ENCODE measurements at regions not wholly inside any gene's neighbourhood (a gene's known extent, or its start where the extent isn't known, plus 50 kb on each side); places are given as distances from the start of the nearest gene placed in this dataset.

DNA sequence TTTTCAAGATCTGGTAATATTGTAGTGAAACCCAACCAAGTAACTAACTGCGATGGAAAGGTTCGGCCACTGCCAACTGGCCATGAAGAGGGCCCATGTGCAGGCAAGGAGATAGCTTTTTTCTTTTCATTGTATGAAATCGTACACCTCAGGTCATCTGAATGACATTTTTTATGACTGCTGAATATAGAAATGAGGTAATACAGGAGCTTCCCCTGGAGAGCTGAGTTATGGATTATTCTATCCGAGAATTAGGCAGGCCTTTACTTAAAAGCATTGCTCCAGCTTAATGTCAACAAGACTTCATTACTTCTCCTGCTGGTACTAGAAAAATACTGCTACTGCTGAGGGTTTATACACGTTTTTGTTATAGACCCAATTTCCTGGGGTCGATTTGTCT is 1215.6 kb downstream of the EFNB2 start:
- H3K27ac ChIP-seq (ENCODE audit: low read depth, low read length), result no peak overlapping the region
- ChIA-PET CTCF (ENCODE audit: partially characterized antibody) (interaction anchor here (0.6 kb wide), 1 partner anchor 856 kb away, joined by 3 read pairs; no protein-coding TSS in a partner anchor), POLR2A (ENCODE audit: partially characterized antibody) (no interaction called here)
- no peaks in the 10 kb centered on the region for H3K27me3 ChIP-seq (replicated peaks in 1 of 4; ENCODE audit: control insufficient read depth in 3 of 4, extremely low read depth in 1 of 4, insufficient read depth in 3 of 4, low read length in 3 of 4)
- no peak overlapping the region for H3K4ac ChIP-seq (replicated peaks; ENCODE audit: insufficient read length, low read depth, low read length)
- no peak overlapping the region for H2AK5ac ChIP-seq (ENCODE audit: low read depth, low read length)
- no peaks in the 10 kb centered on the region for H3K79me2 ChIP-seq (ENCODE audit: control insufficient read depth in 1 of 2, insufficient read depth in 2 of 2, low read length in 2 of 2)
- H3K4me2 ChIP-seq (ENCODE audit: insufficient read depth in 1 of 2, low read depth in 2 of 2, low read length in 2 of 2), result no peak overlapping the region
- no peak overlapping the region for H3K14ac ChIP-seq (ENCODE audit: insufficient read length)
- no peak overlapping the region for H2BK20ac ChIP-seq (ENCODE audit: low read length)
- H4K8ac ChIP-seq (ENCODE audit: extremely low read depth, insufficient read depth, low read length), result no peak overlapping the region
- no peaks in the 10 kb centered on the region for H3K4me1 ChIP-seq (replicated peaks in 1 of 4; ENCODE audit: control insufficient read depth in 3 of 4, insufficient read depth in 4 of 4, low read length in 3 of 4)
- H2BK5ac ChIP-seq (ENCODE audit: low read depth, low read length), result no peak overlapping the region
- no peak overlapping the region for H3K18ac ChIP-seq (ENCODE audit: extremely low read depth, low read length)
- H3K9ac ChIP-seq (replicated peaks in 1 of 4; ENCODE audit: extremely low read depth in 1 of 4, low read depth in 3 of 4, low read length in 3 of 4), result no peak overlapping the region
- no peaks in the 10 kb centered on the region for H3K36me3 ChIP-seq (ENCODE audit: control insufficient read depth in 2 of 4, insufficient read depth in 4 of 4, low read length in 3 of 4)
- no peaks in the 10 kb centered on the region for H3K23me2 ChIP-seq (ENCODE audit: low read depth, low read length)
- H2BK12ac ChIP-seq (ENCODE audit: low read depth, low read length), result no peak overlapping the region
- no peak overlapping the region for H2AFZ ChIP-seq (ENCODE audit: low read length)
- TF ChIP-seq CREB1 (IDR thresholded peaks at IDR 0.05), result no peak
- TF ChIP-seq BACH1 (IDR thresholded peaks at IDR 0.05; ENCODE audit: low read length), result no peak
- TF ChIP-seq EZH2 (IDR thresholded peaks at IDR 0.05; ENCODE audit: low read depth, low read length, severe bottlenecking), result no peak
- TF ChIP-seq SP2 (IDR thresholded peaks at IDR 0.05; ENCODE audit: low read length), result no peak
- no peak for TF ChIP-seq TEAD4 (IDR thresholded peaks at IDR 0.05; ENCODE audit: low read depth, low read length)
- no peak for TF ChIP-seq RNF2 (IDR thresholded peaks at IDR 0.05; ENCODE audit: borderline replicate concordance, low read depth, low read length, missing control alignments, poor library complexity, severe bottlenecking)
- no peak for TF ChIP-seq RBBP5 (IDR thresholded peaks at IDR 0.05; ENCODE audit: borderline replicate concordance, low read depth, low read length)
- TF ChIP-seq POLR2AphosphoS5 (IDR thresholded peaks at IDR 0.05; ENCODE audit: low read depth, low read length), result no peak
- no peak for TF ChIP-seq POU5F1 (IDR thresholded peaks at IDR 0.05; ENCODE audit: low read depth, low read length)
- no peak for TF ChIP-seq TAF7 (optimal IDR thresholded peaks at IDR 0.05; ENCODE audit: borderline replicate concordance, low read depth, low read length)
- no peak for TF ChIP-seq BCL11A (IDR thresholded peaks at IDR 0.05; ENCODE audit: low read depth in 2 of 2, low read length in 2 of 2)
- no peak for TF ChIP-seq SAP30 (IDR thresholded peaks at IDR 0.05; ENCODE audit: insufficient read depth, insufficient replicate concordance, low read length)
- no peak for TF ChIP-seq HDAC6 (IDR thresholded peaks at IDR 0.05; ENCODE audit: low read depth, low read length)
- TF ChIP-seq CBX8 (IDR thresholded peaks at IDR 0.05; ENCODE audit: borderline replicate concordance, low read depth, low read length), result no peak
- no peaks in the 10 kb centered on the region for H4K20me1 ChIP-seq (replicated peaks in 1 of 2; ENCODE audit: control insufficient read depth in 1 of 2, insufficient read depth in 2 of 2, low read length in 2 of 2)
- H4K91ac ChIP-seq (replicated peaks; ENCODE audit: insufficient read length, low read length), result no peak overlapping the region
- no peak overlapping the region for H2BK15ac ChIP-seq (ENCODE audit: low read length)
- no peak for DNase-seq (ENCODE audit: low read depth in 1 of 2, low spot score in 2 of 2)
- no peak overlapping the region for H3K23ac ChIP-seq (ENCODE audit: insufficient read length)
- H3K79me1 ChIP-seq (ENCODE audit: low read depth, low read length), result no peaks in the 10 kb centered on the region
- WGBS, 2 experiments (ENCODE audit: extremely low coverage in 1 of 2, insufficient coverage in 1 of 2, insufficient read length in 1 of 2, insufficient replicate concordance in 2 of 2, low coverage in 1 of 2, low lambda C conversion rate in 2 of 2, missing lambda C conversion rate in 1 of 2), result 87% methylated on average over 6 of the region's 6 CpGs; no CpG with 5 or more reads in 1 of the 2 experiments
- no peaks in the 10 kb centered on the region for H3K9me3 ChIP-seq (ENCODE audit: insufficient read depth in 2 of 2, low read depth in 1 of 2, low read length in 1 of 2)
- H2BK120ac ChIP-seq (replicated peaks; ENCODE audit: low read depth, low read length), result no peak overlapping the region
- no peak for FAIRE-seq
- H3K56ac ChIP-seq (replicated peaks; ENCODE audit: insufficient read length, low read depth, low read length), result no peak overlapping the region
- no peak overlapping the region for H3K4me3 ChIP-seq (ENCODE audit: extremely low read depth in 1 of 4, insufficient read depth in 2 of 4, low read depth in 3 of 4, low read length in 4 of 4)
- no peak overlapping the region for H4K5ac ChIP-seq (ENCODE audit: insufficient read length, low read depth, low read length)
